Limb (tissue), 2 donors: ENCODE measurements at regions not wholly inside any gene's neighbourhood (a gene's known extent, or its start where the extent isn't known, plus 50 kb on each side); places are given as distances from the start of the nearest gene placed in this dataset.

Experiments used
- DNase-seq, 2 donors: peaks; one replicate each; pipeline ENCODE4 v3.0.0-alpha.2; 2016; ENCODE audit errors: extremely low spot score in 2 of 2

- DNase-seq, result no peak
These were observed 109.4 kb upstream of the ANO1 start for GRCh38 chr11:69968396-69969347.

GRCh38 chr11:69969890-69970784 lies 108.0 kb upstream of the ANO1 start:
- DNase-seq, result no peak

GRCh38 chr11:69970785-69971535 lies 107.2 kb upstream of the ANO1 start:
- no peak for DNase-seq

GRCh38 chr11:69971741-69972140 lies 106.4 kb upstream of the ANO1 start:
- DNase-seq, result no peak

GRCh38 chr11:69972351-69972802 lies 105.7 kb upstream of the ANO1 start:
- no peak for DNase-seq

- DNase-seq, result no peak
These were observed 103.6 kb upstream of the ANO1 start for GRCh38 chr11:69974528-69974927.

GRCh38 chr11:69975822-69976221 lies 102.3 kb upstream of the ANO1 start:
- DNase-seq, result no peak

- DNase-seq, result no peak
These were observed 101.3 kb upstream of the ANO1 start for GRCh38 chr11:69976794-69977193.

GRCh38 chr11:69977951-69978350 lies 100.2 kb upstream of the ANO1 start:
- no peak for DNase-seq

- DNase-seq, result no peak
These were observed 99.1 kb upstream of the ANO1 start for GRCh38 chr11:69978841-69979614.

- no peak for DNase-seq
These were observed 98.5 kb upstream of the ANO1 start for GRCh38 chr11:69979632-69980031.

GRCh38 chr11:69981119-69981784 lies 96.9 kb upstream of the ANO1 start:
- DNase-seq, result no peak

GRCh38 chr11:69982690-69983570 lies 95.2 kb upstream of the ANO1 start:
- no peak for DNase-seq

GRCh38 chr11:69983571-69983877 lies 94.6 kb upstream of the ANO1 start:
- no peak for DNase-seq

- DNase-seq, result no peak
These were observed 94.1 kb upstream of the ANO1 start for GRCh38 chr11:69983897-69984438.

- DNase-seq, result no peak
These were observed 93.5 kb upstream of the ANO1 start for GRCh38 chr11:69984457-69985261.

- no peak for DNase-seq
These were observed 92.8 kb upstream of the ANO1 start for GRCh38 chr11:69985331-69985640.
